CD4-positive, alpha-beta T cell (primary cell): ENCODE measurements at regions not wholly inside any gene's neighbourhood (a gene's known extent, or its start where the extent isn't known, plus 50 kb on each side); places are given as distances from the start of the nearest gene placed in this dataset.
"Not testable (repeated sequence)": the region's sequence is repeated elsewhere in the genome, so short reads cannot be mapped to it uniquely, and the experiment has no call there.

ENCODE experiments used
- ATAC-seq: fragments of 200-7000 bp; cut with Tn5 transposase; one replicate; pipeline ENCODE4 v1.10.0; 2022; ENCODE audit warnings: mild to moderate bottlenecking; ENCODE audit not compliant: poor library complexity
- CTCF ChIA-PET: fragments of 350-600 bp; sonication (Branson Sonifier 250); formaldehyde crosslinking; loops from one replicate; lab custom pipeline; 2021; ENCODE audit warnings: antibody characterized with exemption, inconsistent platforms; lab: Charles Lee
- POLR2A ChIA-PET: fragments of 350-600 bp; sonication (Branson Sonifier 250); formaldehyde crosslinking; loops from one replicate; lab custom pipeline; 2021; ENCODE audit warnings: antibody characterized with exemption, inconsistent platforms; lab: Charles Lee
- DNase-seq, 14 experiments: peaks; one replicate each; pipeline ENCODE4 v3.0.0-alpha.2; 2013 to 2020; ENCODE audit warnings: mixed read lengths in 2 of 14
- H3K27ac ChIP-seq, 2 donors: one replicate each; pipeline versions ENCODE4 v1.5.1 to v1.7.0; 2013; ENCODE audit warnings: low read length in 2 of 2, low read depth in 1 of 2, mild to moderate bottlenecking in 1 of 2
- H3K27me3 ChIP-seq, 2 experiments: 1 replicate in 1 of 2; 2 replicates in 1 of 2; pipeline versions ENCODE4 v1.6.1 to v1.7.0; 2013; ENCODE audit warnings: low read length in 2 of 2, control low read depth in 1 of 2, mild to moderate bottlenecking in 1 of 2, moderate library complexity in 1 of 2; ENCODE audit not compliant: insufficient read depth in 2 of 2, control insufficient read depth in 1 of 2
- H3K36me3 ChIP-seq: one replicate; pipeline ENCODE4 v1.6.1; 2013; ENCODE audit warnings: low read length, control low read depth; ENCODE audit not compliant: insufficient read depth
- H3K4me1 ChIP-seq: one replicate; pipeline ENCODE4 v1.6.1; 2013; ENCODE audit warnings: low read length, control low read depth; ENCODE audit not compliant: insufficient read depth
- H3K4me3 ChIP-seq: one replicate; pipeline ENCODE4 v1.5.1; 2013; ENCODE audit warnings: mild to moderate bottlenecking, low read length, moderate library complexity
- H3K9me3 ChIP-seq, 2 experiments: 1 replicate in 1 of 2; 2 replicates in 1 of 2; pipeline versions ENCODE4 v1.6.1 to v1.7.0; 2013; ENCODE audit warnings: low read length in 2 of 2, mild to moderate bottlenecking in 2 of 2, control low read depth in 1 of 2, moderate library complexity in 1 of 2; ENCODE audit not compliant: control insufficient read depth in 1 of 2, insufficient read depth in 1 of 2
- H3K27ac Mint-ChIP-seq: one replicate; pipeline ENCODE4 v1.8.0; 2020; ENCODE audit warnings: mixed read lengths
- H3K27me3 Mint-ChIP-seq: one replicate; pipeline ENCODE4 v1.8.0; 2021; ENCODE audit warnings: mixed read lengths
- H3K36me3 Mint-ChIP-seq: one replicate; pipeline ENCODE4 v1.8.0; 2021; ENCODE audit warnings: low read depth, mixed read lengths
- H3K4me1 Mint-ChIP-seq: one replicate; pipeline ENCODE4 v1.8.0; 2021; ENCODE audit warnings: low read depth, mixed read lengths
- H3K4me3 Mint-ChIP-seq: one replicate; pipeline ENCODE4 v1.8.0; 2020; ENCODE audit warnings: mild to moderate bottlenecking, mixed read lengths
- H3K9me3 Mint-ChIP-seq: one replicate; pipeline ENCODE4 v1.8.0; 2020; ENCODE audit warnings: mixed read lengths
- intact Hi-C, 2 experiments: fragments of 100-400 bp; cut with DNase I in 1 of 2; cut with micrococcal nuclease in 1 of 2; formaldehyde crosslinking; loops; one replicate each; pipeline versions ENCODE4 v1.15.1 to v1.9.0; 2023 to 2025; cut with DNase I, micrococcal nuclease
- TF ChIP-seq, protein P1 (sequence below): fragments of 200-600 bp; IDR thresholded peaks from one replicate; pipeline ENCODE4 v1.8.0; 2022; ENCODE audit warnings: antibody characterized with exemption, mild to moderate bottlenecking

GRCh38 chr7:119964065-119964464 is 308.9 kb upstream of the KCND2 start:
- no peaks in the 10 kb centered on the region for H3K9me3 ChIP-seq
- CTCF ChIA-PET: no interaction called here
- no peak overlapping the region for H3K4me3 Mint-ChIP-seq
- no peaks in the 10 kb centered on the region for H3K27me3 Mint-ChIP-seq
- no peaks in the 10 kb centered on the region for H3K36me3 Mint-ChIP-seq
- H3K4me1 Mint-ChIP-seq: no peaks in the 10 kb centered on the region
- no peaks in the 10 kb centered on the region for H3K27me3 ChIP-seq
- H3K27ac ChIP-seq: no peak overlapping the region
- H3K27ac Mint-ChIP-seq: no peak overlapping the region
- intact Hi-C loops: no loop called here
- no peaks in the 10 kb centered on the region for H3K4me1 ChIP-seq
- H3K4me3 ChIP-seq: no peak overlapping the region
- POLR2A ChIA-PET: no interaction called here
- H3K36me3 ChIP-seq: no peaks in the 10 kb centered on the region
- TF ChIP-seq, protein P1, sequence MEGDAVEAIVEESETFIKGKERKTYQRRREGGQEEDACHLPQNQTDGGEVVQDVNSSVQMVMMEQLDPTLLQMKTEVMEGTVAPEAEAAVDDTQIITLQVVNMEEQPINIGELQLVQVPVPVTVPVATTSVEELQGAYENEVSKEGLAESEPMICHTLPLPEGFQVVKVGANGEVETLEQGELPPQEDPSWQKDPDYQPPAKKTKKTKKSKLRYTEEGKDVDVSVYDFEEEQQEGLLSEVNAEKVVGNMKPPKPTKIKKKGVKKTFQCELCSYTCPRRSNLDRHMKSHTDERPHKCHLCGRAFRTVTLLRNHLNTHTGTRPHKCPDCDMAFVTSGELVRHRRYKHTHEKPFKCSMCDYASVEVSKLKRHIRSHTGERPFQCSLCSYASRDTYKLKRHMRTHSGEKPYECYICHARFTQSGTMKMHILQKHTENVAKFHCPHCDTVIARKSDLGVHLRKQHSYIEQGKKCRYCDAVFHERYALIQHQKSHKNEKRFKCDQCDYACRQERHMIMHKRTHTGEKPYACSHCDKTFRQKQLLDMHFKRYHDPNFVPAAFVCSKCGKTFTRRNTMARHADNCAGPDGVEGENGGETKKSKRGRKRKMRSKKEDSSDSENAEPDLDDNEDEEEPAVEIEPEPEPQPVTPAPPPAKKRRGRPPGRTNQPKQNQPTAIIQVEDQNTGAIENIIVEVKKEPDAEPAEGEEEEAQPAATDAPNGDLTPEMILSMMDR: no peak
- DNase-seq: no peak
- H3K9me3 Mint-ChIP-seq: no peaks in the 10 kb centered on the region
- ATAC-seq: no peak

GRCh38 chr7:119964788-119965542 is 308.0 kb upstream of the KCND2 start:
- Mint-ChIP-seq H3K4me1 (no peaks in the 10 kb centered on the region), H3K27ac (no peak overlapping the region), H3K36me3 (no peaks in the 10 kb centered on the region), H3K9me3 (no peaks in the 10 kb centered on the region), H3K27me3 (no peaks in the 10 kb centered on the region), H3K4me3 (no peak overlapping the region)
- intact Hi-C loops: no loop called here
- no peak overlapping the region for H3K27ac ChIP-seq
- no peaks in the 10 kb centered on the region for H3K27me3 ChIP-seq
- ATAC-seq (no peak), DNase-seq (no peak)
- CTCF ChIA-PET: no interaction called here
- no peaks in the 10 kb centered on the region for H3K4me1 ChIP-seq
- H3K9me3 ChIP-seq: no peaks in the 10 kb centered on the region
- TF ChIP-seq, protein P1: no peak
- H3K4me3 ChIP-seq: no peak overlapping the region
- POLR2A ChIA-PET: no interaction called here
- no peaks in the 10 kb centered on the region for H3K36me3 ChIP-seq

DNA sequence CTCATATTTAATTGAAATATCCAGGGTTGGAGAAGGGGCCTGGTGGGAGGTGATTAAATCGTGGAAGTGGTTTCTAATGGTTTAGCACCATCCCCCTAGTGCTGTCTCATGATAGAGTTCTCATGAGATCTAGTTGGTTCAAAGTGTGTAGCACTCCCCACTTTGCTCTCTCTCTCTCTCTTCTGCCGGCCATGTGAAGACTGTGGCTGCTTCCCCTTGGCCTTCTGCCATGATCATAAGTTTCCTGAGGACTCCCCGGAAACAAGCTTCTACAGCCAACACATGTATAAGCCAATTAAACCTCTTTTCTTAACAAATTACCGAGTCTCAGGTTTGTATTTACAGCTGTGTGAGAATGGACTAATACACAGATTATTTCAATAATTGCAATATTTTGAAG is 305.8 kb upstream of the KCND2 start:
- no peak overlapping the region for H3K27ac Mint-ChIP-seq
- Histone ChIP-seq H3K4me3 (no peak overlapping the region), H3K9me3 (no peaks in the 10 kb centered on the region), H3K27ac (no peak overlapping the region), H3K4me1 (no peaks in the 10 kb centered on the region), H3K27me3 (no peaks in the 10 kb centered on the region), H3K36me3 (no peaks in the 10 kb centered on the region)
- no peaks in the 10 kb centered on the region for H3K27me3 Mint-ChIP-seq
- no peaks in the 10 kb centered on the region for H3K4me1 Mint-ChIP-seq
- CTCF ChIA-PET: no interaction called here
- H3K9me3 Mint-ChIP-seq: no peaks in the 10 kb centered on the region
- POLR2A ChIA-PET: no interaction called here
- H3K36me3 Mint-ChIP-seq: no peaks in the 10 kb centered on the region
- intact Hi-C loops: no loop called here
- no peak overlapping the region for H3K4me3 Mint-ChIP-seq
- ATAC-seq: no peak
- no peak for DNase-seq
- TF ChIP-seq, protein P1: no peak

- H3K27ac ChIP-seq, H3K9me3 ChIP-seq, H3K4me1 Mint-ChIP-seq, DNase-seq, H3K27me3 Mint-ChIP-seq, CTCF ChIA-PET, H3K36me3 Mint-ChIP-seq, H3K27ac Mint-ChIP-seq, H3K4me1 ChIP-seq, POLR2A ChIA-PET, H3K4me3 Mint-ChIP-seq, H3K4me3 ChIP-seq, H3K9me3 Mint-ChIP-seq, H3K36me3 ChIP-seq, ATAC-seq, intact Hi-C loops, H3K27me3 ChIP-seq: not testable (repeated sequence)
Observed at GRCh38 chr7:119968411-119968810, 304.6 kb upstream of the KCND2 start.
